Sigmoid colon (tissue), 6 donors: ENCODE measurements at regions not wholly inside any gene's neighbourhood (a gene's known extent, or its start where the extent isn't known, plus 50 kb on each side); places are given as distances from the start of the nearest gene placed in this dataset.

Experiments
- DNase-seq: peaks from one replicate; pipeline ENCODE4 v3.0.0-alpha.2; 2019
- H3K27ac ChIP-seq, 4 donors: fragments of 200-600 bp; sonication (generic); one replicate each; pipeline ENCODE4 v1.5.1; 2016 to 2019; ENCODE audit warnings: mild to moderate bottlenecking in 1 of 4
- H3K27me3 ChIP-seq, 3 donors: fragments of 200-600 bp; sonication (generic); one replicate each; pipeline ENCODE4 v1.5.1; 2019; ENCODE audit warnings: mild to moderate bottlenecking in 1 of 3
- H3K36me3 ChIP-seq, 4 donors: fragments of 200-600 bp; sonication (generic); one replicate each; pipeline ENCODE4 v1.5.1; 2016 to 2019
- H3K4me1 ChIP-seq, 4 donors: fragments of 200-600 bp; sonication (generic); one replicate each; pipeline ENCODE4 v1.5.1; 2017 to 2019
- H3K4me3 ChIP-seq, 4 donors: fragments of 200-600 bp; sonication (generic); one replicate each; pipeline ENCODE4 v1.5.1; 2017 to 2019; ENCODE audit warnings: mild to moderate bottlenecking in 2 of 4, moderate library complexity in 1 of 4
- H3K9me3 ChIP-seq, 4 donors: fragments of 200-600 bp in 3 of 4; sonication (generic) in 3 of 4; one replicate each; pipeline versions ENCODE4 v1.5.1 to v1.6.1; 2013 to 2019
- CTCF ChIP-seq, 4 experiments: fragments of 450-650 bp in 3 of 4; fragments of 200-600 bp in 1 of 4; IDR thresholded peaks; one replicate each; pipeline ENCODE4 v1.5.1; 2016 to 2019; ENCODE audit warnings: antibody characterized with exemption in 4 of 4, mild to moderate bottlenecking in 3 of 4, moderate library complexity in 2 of 4
- EP300 ChIP-seq, 4 donors: sonication (generic); formaldehyde crosslinking; IDR thresholded peaks; one replicate each; pipeline ENCODE4 v1.6.1; 2017; ENCODE audit warnings: antibody characterized with exemption in 4 of 4
- POLR2A ChIP-seq, 2 donors: fragments of 450-650 bp; IDR thresholded peaks; one replicate each; pipeline ENCODE4 v1.6.1; 2016; ENCODE audit warnings: antibody characterized with exemption in 2 of 2, mild to moderate bottlenecking in 2 of 2, moderate library complexity in 2 of 2
- POLR2AphosphoS5 ChIP-seq, 4 donors: sonication (generic); formaldehyde crosslinking; IDR thresholded peaks; one replicate each; pipeline ENCODE4 v1.6.1; 2017; ENCODE audit warnings: antibody characterized with exemption in 4 of 4
- WGBS, 2 donors: extraction: QIAGEN DNeasy Blood & Tissue Kit; methylation state at CpG; one replicate each; pipeline ENCODE4 v1.1.7; 2013; 5-methylcytosine and 5-hydroxymethylcytosine counted together
- intact Hi-C: fragments of 100-400 bp; cut with DNase I; formaldehyde crosslinking; loops from one replicate; pipeline ENCODE4 v1.15.1; 2023
- donor health status: healthy with polysubstance abuse.
- donor health status: healthy.

DNA sequence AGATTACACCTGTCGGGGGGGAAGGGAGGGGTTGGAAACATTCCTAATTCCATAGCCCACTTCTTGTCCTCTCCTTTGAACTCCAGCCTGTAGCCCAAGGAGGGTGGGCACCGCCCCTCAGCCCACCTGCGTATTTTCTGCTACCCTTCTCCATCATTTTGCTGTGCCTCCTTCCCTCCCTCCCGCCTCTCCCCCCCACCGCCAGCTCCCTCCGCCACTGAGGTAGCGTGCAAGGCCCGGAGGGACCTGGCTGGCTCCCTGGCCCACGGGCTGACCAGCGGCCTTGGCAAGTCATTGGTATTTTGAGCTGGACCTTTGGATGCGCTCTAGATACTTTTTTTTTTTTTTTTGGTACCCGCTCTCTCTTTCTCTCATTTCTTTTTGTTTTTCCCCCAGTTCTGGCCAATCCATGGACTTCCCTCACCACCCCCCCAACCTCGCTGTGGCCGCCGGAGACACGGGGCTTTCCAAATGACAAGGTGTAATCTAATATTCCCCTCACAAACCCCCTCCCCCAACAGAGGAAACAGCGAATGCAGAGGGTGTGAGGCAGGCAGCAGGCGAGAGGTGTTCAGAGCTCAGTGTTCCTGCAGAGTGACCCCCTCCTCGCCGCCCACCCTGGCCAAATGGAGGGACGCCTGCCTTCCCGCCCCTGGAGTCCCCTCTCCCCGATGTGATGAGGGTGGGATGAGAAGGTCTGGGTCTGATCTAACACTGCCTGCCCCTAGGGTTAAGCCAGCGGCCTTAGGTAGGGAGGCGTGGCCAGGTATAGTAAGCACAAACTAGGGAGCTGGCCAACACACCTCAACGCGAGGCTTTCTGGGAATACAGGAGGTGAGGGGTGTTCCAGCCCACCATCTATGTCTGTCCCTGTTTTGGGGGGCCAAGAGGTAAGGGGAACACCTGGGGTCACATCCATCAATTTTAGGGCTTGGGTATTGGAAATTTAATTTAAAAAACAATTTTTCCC lies 89.2 kb downstream of the PTPRS start:
- TF ChIP-seq CTCF (IDR thresholded peaks at IDR 0.05) (no peak), POLR2AphosphoS5 (IDR thresholded peaks at IDR 0.05) (no peak), POLR2A (IDR thresholded peaks at IDR 0.05) (no peak), EP300 (IDR thresholded peaks at IDR 0.05) (no peak)
- H3K27ac ChIP-seq = no peak overlapping the region
- intact Hi-C loops = no loop called here
- 64 to 79% methylated on average over 27 of the region's 27 CpGs for WGBS, 2 donors
- H3K4me3 ChIP-seq = no peak overlapping the region
- peaks cover 0 to 4% (median 0%) of the 10 kb centered on the region in 4 donors for H3K4me1 ChIP-seq
- peaks cover 0 to 14% (median 5%) of the 10 kb centered on the region in 4 donors for H3K9me3 ChIP-seq
- H3K27me3 ChIP-seq = no peaks in the 10 kb centered on the region
- H3K36me3 ChIP-seq = peaks cover 2 to 45% (median 10%) of the 10 kb centered on the region in 4 donors
- DNase-seq = no peak

DNA sequence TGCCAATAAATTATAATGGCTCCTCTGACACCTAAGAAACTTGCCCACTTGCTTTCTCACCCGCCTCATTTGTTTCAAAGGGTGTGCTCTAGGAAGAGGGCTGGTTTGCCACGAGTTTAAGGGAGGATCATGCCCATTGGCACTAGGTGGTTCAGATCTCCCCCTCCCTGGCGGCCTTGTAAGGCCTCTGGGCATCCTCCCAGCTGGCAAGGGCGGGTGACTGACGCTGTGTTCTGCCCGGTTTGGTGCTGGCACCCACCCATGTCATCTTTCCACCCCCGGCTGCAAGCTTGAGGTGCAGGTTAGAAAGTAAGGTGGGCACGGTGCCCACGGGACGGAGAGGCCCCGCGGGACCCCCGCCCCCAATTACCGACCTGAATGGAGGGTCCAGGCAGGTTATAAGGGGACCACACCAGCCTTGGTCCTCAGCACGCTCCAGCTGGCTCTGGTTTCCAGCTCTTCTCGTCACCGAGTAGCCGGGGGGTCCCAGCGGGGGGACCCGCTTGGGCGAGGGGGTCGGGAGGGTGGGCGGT lies 90.4 kb downstream of the PTPRS start:
- intact Hi-C loops = no loop called here
- Histone ChIP-seq H3K36me3 (peaks cover 3 to 42% (median 9%) of the 10 kb centered on the region in 4 donors), H3K27ac (no peak overlapping the region), H3K4me1 (peaks cover 0 to 4% (median 0%) of the 10 kb centered on the region in 4 donors), H3K4me3 (no peak overlapping the region), H3K9me3 (peaks cover 0 to 9% (median 4%) of the 10 kb centered on the region in 4 donors), H3K27me3 (no peaks in the 10 kb centered on the region)
- peak in 3 of 4 donors; percentile 12 to 37 (median 30) for TF ChIP-seq POLR2AphosphoS5 (IDR thresholded peaks at IDR 0.05)
- TF ChIP-seq CTCF (IDR thresholded peaks at IDR 0.05) = no peak
- 72 to 83% methylated on average over 23 of the region's 23 CpGs for WGBS, 2 donors
- DNase-seq = peak; percentile 92

- intact Hi-C loops = no loop called here
Measured at GRCh38 chr19:5249526-5249925, 91.1 kb downstream of the PTPRS start.

DNA sequence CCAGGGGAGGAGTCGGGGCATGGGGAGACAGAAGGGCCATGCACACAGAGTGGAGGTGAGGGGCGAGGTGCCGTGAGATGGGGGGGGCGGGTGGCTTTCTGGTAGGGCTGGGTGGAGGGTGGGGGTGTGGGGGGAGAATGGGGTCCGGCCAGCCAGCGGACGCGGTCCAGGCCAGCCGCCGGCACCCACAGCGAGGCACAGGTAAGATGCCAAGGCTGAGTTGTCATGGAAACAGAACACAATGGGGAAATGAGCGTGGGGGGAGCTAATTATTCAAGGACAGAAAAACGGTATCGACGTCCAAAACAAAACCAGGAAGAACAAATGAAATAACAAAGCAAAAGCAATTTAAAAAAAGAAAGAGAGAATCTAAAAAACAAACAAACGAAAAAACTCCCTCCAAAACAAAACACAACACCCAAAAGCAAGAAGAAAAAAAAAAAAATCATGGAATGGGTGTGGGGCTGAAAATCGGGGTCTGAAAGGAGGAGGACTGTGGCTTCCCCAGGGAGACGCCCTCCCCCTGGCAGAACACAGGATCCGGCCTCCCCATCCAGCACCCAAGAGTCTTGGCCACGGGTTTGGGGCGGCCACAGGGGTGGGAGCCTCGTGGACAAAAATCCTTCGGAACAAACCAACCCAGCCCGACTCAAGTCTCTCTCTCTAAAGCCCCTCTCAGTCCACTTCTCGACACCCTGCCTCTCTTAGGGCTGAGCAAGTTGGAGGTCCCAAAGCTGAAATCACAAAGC lies 92.5 kb downstream of the PTPRS start:
- H3K27ac ChIP-seq = no peak overlapping the region
- intact Hi-C loops = no loop called here
- no peak overlapping the region for H3K4me3 ChIP-seq
- 75 to 87% methylated on average over 25 of the region's 25 CpGs for WGBS, 2 donors
- H3K27me3 ChIP-seq = no peaks in the 10 kb centered on the region
- no peak for DNase-seq
- peaks cover 0 to 4% (median 0%) of the 10 kb centered on the region in 4 donors for H3K4me1 ChIP-seq
- TF ChIP-seq EP300 (IDR thresholded peaks at IDR 0.05) (no peak), CTCF (IDR thresholded peaks at IDR 0.05) (no peak), POLR2AphosphoS5 (IDR thresholded peaks at IDR 0.05) (no peak), POLR2A (IDR thresholded peaks at IDR 0.05) (no peak)
- H3K36me3 ChIP-seq = peaks cover 0 to 49% (median 13%) of the 10 kb centered on the region in 4 donors
- H3K9me3 ChIP-seq = no peaks in the 10 kb centered on the region

More at GRCh38 chr19:5249526-5249925, 91.1 kb downstream of the PTPRS start:
- no peak for DNase-seq
- H3K4me3 ChIP-seq = no peak overlapping the region
- no peak overlapping the region for H3K27ac ChIP-seq
- no peaks in the 10 kb centered on the region for H3K27me3 ChIP-seq
- TF ChIP-seq EP300 (IDR thresholded peaks at IDR 0.05) (no peak), POLR2AphosphoS5 (IDR thresholded peaks at IDR 0.05) (no peak), POLR2A (IDR thresholded peaks at IDR 0.05) (no peak), CTCF (IDR thresholded peaks at IDR 0.05) (no peak)
- H3K36me3 ChIP-seq = peaks cover 2 to 42% (median 8%) of the 10 kb centered on the region in 4 donors
- H3K4me1 ChIP-seq = peaks cover 0 to 4% (median 0%) of the 10 kb centered on the region in 4 donors
- peaks cover 0 to 2% (median under 1%) of the 10 kb centered on the region in 4 donors for H3K9me3 ChIP-seq
- 82 to 96% methylated on average over 3 of the region's 3 CpGs for WGBS, 2 donors
